Smooth muscle cell (in vitro differentiated cells): ENCODE measurements at regions not wholly inside any gene's neighbourhood (a gene's known extent, or its start where the extent isn't known, plus 50 kb on each side); places are given as distances from the start of the nearest gene placed in this dataset.

Source experiments
- DNase-seq: peaks from one replicate; lab custom pipeline; 2025; ENCODE audit not compliant: unreplicated experiment; lab: John Stamatoyannopoulos, UW
- H2AFZ ChIP-seq: fragments of 200-600 bp; sonication (generic); 2 replicates; pipeline ENCODE4 v1.6.0; 2016; ENCODE audit warnings: antibody characterized with exemption, low read depth, mild to moderate bottlenecking
- H3F3A ChIP-seq: fragments of 200-600 bp; sonication (generic); 2 replicates; pipeline ENCODE4 v1.6.0; 2017; ENCODE audit warnings: antibody characterized with exemption, low read depth
- H3K27ac ChIP-seq: fragments of 200-600 bp; sonication (generic); 2 replicates; pipeline ENCODE4 v1.5.1; 2016; ENCODE audit warnings: low read depth, mild to moderate bottlenecking
- H3K27me3 ChIP-seq: fragments of 200-600 bp; sonication (generic); 2 replicates; pipeline ENCODE4 v1.6.1; 2016; ENCODE audit warnings: low read depth, mild to moderate bottlenecking
- H3K36me3 ChIP-seq: fragments of 200-600 bp; sonication (generic); 2 replicates; pipeline ENCODE4 v1.5.1; 2016; ENCODE audit warnings: low read depth
- H3K4me1 ChIP-seq: fragments of 200-600 bp; sonication (generic); 2 replicates; pipeline ENCODE4 v1.5.1; 2016; ENCODE audit warnings: low read depth
- H3K4me2 ChIP-seq: fragments of 200-600 bp; sonication (generic); 2 replicates; pipeline ENCODE4 v1.6.0; 2016; ENCODE audit warnings: mild to moderate bottlenecking
- H3K4me3 ChIP-seq: fragments of 200-600 bp; sonication (generic); 2 replicates; pipeline ENCODE4 v1.5.1; 2016; ENCODE audit warnings: mild to moderate bottlenecking
- H3K79me2 ChIP-seq: fragments of 200-600 bp; sonication (generic); 2 replicates; pipeline ENCODE4 v1.6.0; 2016; ENCODE audit warnings: low read depth, mild to moderate bottlenecking
- H3K9ac ChIP-seq: fragments of 200-600 bp; sonication (generic); 2 replicates; pipeline ENCODE4 v1.6.0; 2016; ENCODE audit warnings: low read depth
- H3K9me3 ChIP-seq: fragments of 200-600 bp; sonication (generic); replicated peaks from 2 replicates; pipeline ENCODE4 v1.5.1; 2016; ENCODE audit warnings: low read depth
- H4K20me1 ChIP-seq: fragments of 200-600 bp; sonication (generic); 2 replicates; pipeline ENCODE4 v1.6.0; 2016; ENCODE audit warnings: low read depth
- WGBS: methylation state at CpG from one replicate; pipeline ENCODE4 v1.1.7; 2016; ENCODE audit warnings: low lambda C conversion rate; 5-methylcytosine and 5-hydroxymethylcytosine counted together
- TF ChIP-seq, protein P1 (sequence below): fragments of 200-600 bp; sonication (generic); IDR thresholded peaks from 2 replicates; pipeline ENCODE4 v1.5.1; 2017; ENCODE audit warnings: borderline replicate concordance, mild to moderate bottlenecking, antibody characterized with exemption; ENCODE audit not compliant: insufficient read depth, poor library complexity, severe bottlenecking

DNA sequence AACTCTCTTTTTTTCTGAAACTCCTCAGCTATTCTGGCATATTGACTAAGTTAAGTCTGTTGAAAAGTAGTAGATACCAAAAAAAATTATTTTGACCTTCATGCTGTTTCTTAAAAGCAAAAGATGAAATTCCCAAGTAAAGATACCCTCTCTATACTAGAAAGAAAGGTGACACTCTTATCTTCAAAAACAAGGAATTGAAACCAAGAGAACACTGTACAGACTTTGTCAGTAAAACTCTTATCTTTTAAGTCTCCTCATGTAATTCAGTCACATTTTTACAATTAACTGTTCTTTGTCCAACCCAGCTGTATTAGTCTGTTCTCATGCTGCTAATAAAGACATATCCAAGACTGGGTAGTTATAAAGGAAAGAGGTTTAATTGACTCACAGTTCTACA lies 496.2 kb downstream of the LTN1 start:
- Histone ChIP-seq H3K9ac (no peak overlapping the region), H3K27ac (no peak overlapping the region), H4K20me1 (no peaks in the 10 kb centered on the region), H3K4me1 (no peaks in the 10 kb centered on the region), H3F3A (no peaks in the 10 kb centered on the region), H3K4me3 (no peak overlapping the region), H3K9me3 (no peaks in the 10 kb centered on the region), H3K36me3 (no peaks in the 10 kb centered on the region), H3K79me2 (no peaks in the 10 kb centered on the region), H3K27me3 (no peaks in the 10 kb centered on the region), H2AFZ (peak overlapping the region; percentile 31), H3K4me2 (no peak overlapping the region)
- DNase-seq, result no peak
- TF ChIP-seq, protein P1, sequence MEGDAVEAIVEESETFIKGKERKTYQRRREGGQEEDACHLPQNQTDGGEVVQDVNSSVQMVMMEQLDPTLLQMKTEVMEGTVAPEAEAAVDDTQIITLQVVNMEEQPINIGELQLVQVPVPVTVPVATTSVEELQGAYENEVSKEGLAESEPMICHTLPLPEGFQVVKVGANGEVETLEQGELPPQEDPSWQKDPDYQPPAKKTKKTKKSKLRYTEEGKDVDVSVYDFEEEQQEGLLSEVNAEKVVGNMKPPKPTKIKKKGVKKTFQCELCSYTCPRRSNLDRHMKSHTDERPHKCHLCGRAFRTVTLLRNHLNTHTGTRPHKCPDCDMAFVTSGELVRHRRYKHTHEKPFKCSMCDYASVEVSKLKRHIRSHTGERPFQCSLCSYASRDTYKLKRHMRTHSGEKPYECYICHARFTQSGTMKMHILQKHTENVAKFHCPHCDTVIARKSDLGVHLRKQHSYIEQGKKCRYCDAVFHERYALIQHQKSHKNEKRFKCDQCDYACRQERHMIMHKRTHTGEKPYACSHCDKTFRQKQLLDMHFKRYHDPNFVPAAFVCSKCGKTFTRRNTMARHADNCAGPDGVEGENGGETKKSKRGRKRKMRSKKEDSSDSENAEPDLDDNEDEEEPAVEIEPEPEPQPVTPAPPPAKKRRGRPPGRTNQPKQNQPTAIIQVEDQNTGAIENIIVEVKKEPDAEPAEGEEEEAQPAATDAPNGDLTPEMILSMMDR, result no peak

DNA sequence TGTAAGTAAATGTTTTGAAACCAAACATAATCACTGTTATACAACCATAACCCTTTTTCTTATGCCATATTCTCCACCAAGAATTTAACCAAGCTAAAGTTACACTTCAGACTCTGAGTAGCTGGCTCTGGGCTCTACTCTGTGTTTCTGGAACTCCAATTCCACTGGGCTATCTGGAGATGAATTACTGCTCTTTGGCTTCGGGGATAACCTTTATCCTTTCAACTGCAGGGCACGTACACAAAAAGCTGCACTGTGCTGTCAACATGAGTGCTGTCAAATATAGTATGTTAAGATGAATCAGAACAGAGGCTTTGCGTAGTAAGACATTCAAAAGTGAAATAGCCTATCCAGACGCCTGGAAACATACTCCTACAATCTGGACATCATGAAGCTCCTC lies 500.6 kb downstream of the LTN1 start:
- Histone ChIP-seq H3K4me1 (no peaks in the 10 kb centered on the region), H3K4me3 (no peak overlapping the region), H3K36me3 (no peaks in the 10 kb centered on the region), H3F3A (no peaks in the 10 kb centered on the region), H3K27ac (no peak overlapping the region), H3K27me3 (no peaks in the 10 kb centered on the region), H3K9ac (no peak overlapping the region), H2AFZ (no peak overlapping the region), H3K4me2 (no peak overlapping the region), H3K9me3 (no peaks in the 10 kb centered on the region), H4K20me1 (no peaks in the 10 kb centered on the region), H3K79me2 (no peaks in the 10 kb centered on the region)
- TF ChIP-seq, protein P1, result no peak
- no peak for DNase-seq
- 68% methylated on average over 4 of the region's 4 CpGs for WGBS

DNA sequence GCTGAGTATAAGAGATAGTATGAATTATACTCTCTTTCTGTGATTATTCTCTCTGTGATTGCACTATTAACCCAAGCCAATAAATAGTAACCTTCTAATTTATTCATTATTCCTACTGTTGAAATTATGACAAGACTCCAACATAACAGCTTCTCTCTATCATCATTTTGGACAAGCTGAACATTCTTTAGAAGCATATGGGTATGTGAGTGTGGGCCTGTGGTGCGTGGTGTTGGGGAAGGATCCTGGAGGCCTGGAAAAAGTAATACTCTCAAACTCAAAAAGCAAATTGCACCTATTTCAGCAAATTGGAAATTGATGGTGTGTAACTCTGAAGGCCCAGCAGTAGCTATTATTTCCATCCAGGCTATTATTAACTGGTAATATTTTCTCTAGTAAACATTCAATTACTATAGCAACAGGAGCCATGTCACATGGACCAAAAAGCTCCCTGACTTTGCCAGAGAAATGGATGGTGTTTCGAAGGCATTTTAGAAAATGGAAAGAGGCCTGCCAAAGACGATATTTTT lies 502.8 kb downstream of the LTN1 start:
- no peaks in the 10 kb centered on the region for H3K27me3 ChIP-seq
- peak overlapping the region; percentile 27 for H3K9ac ChIP-seq
- H3K4me2 ChIP-seq, result no peak overlapping the region
- no peaks in the 10 kb centered on the region for H3K36me3 ChIP-seq
- TF ChIP-seq, protein P1, result no peak
- peak overlapping the region; percentile 1 for H2AFZ ChIP-seq
- H3F3A ChIP-seq, result no peaks in the 10 kb centered on the region
- no peaks in the 10 kb centered on the region for H3K4me1 ChIP-seq
- no peaks in the 10 kb centered on the region for H4K20me1 ChIP-seq
- no peaks in the 10 kb centered on the region for H3K9me3 ChIP-seq
- H3K79me2 ChIP-seq, result no peaks in the 10 kb centered on the region
- peak overlapping the region; percentile 17 for H3K27ac ChIP-seq
- DNase-seq, result no peak
- 90% methylated on average over 3 of the region's 3 CpGs for WGBS
- H3K4me3 ChIP-seq, result no peak overlapping the region

DNA sequence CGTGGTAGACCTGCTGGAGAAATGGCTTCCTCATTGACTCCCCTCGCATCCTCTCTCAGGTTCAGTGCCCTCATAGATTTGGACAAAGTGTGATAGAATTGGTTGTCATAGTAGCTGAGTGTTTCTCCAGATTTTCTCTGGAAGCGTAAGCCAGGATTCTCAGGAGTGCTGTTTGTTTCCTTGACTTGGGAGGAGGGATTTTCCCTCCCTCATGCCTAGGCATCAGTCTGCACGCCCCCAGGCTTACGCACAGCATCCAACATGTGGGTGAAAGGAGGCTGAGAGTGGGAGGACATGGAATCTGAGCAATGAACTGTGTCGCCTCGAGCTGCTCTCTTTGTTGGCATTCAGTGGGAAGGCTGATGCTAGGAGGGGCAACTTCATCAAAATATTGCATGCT lies 503.5 kb downstream of the LTN1 start:
- 53% methylated on average over 7 of the region's 7 CpGs for WGBS
- Histone ChIP-seq H3K27ac (no peak overlapping the region), H2AFZ (peak overlapping the region; percentile 1), H3K36me3 (no peaks in the 10 kb centered on the region), H3K9ac (no peak overlapping the region), H3K27me3 (no peaks in the 10 kb centered on the region), H3K4me2 (peak overlapping the region; percentile 4), H4K20me1 (no peaks in the 10 kb centered on the region), H3K4me3 (no peak overlapping the region), H3F3A (no peaks in the 10 kb centered on the region), H3K4me1 (no peaks in the 10 kb centered on the region), H3K79me2 (no peaks in the 10 kb centered on the region), H3K9me3 (no peaks in the 10 kb centered on the region)
- TF ChIP-seq, protein P1, result no peak
- no peak for DNase-seq
